Kidney (tissue), 13 donors: ENCODE measurements at regions not wholly inside any gene's neighbourhood (a gene's known extent, or its start where the extent isn't known, plus 50 kb on each side); places are given as distances from the start of the nearest gene placed in this dataset.

Source experiments
- DNase-seq, 5 donors: peaks; one replicate each; pipeline ENCODE4 v3.0.0-alpha.2; 2013 to 2020
- FAIRE-seq: peaks from 2 replicates; lab custom pipeline; 2012; peaks lifted over from hg19 to GRCh38; lab: Jason Lieb, UNC
- H3K27ac ChIP-seq, 2 donors: one replicate each; pipeline ENCODE4 v1.7.0; 2013; ENCODE audit warnings: low read depth in 2 of 2, low read length in 2 of 2, inconsistent platforms in 1 of 2
- H3K27me3 ChIP-seq: one replicate; pipeline ENCODE4 v1.7.1; 2013; ENCODE audit warnings: low read length, inconsistent platforms; ENCODE audit not compliant: control insufficient read depth, insufficient read depth
- H3K36me3 ChIP-seq, 3 donors: one replicate each; pipeline versions ENCODE4 v1.7.0 to v1.7.1; 2013; ENCODE audit warnings: low read length in 3 of 3, control low read depth in 1 of 3, inconsistent platforms in 1 of 3; ENCODE audit not compliant: insufficient read depth in 3 of 3, control insufficient read depth in 2 of 3
- H3K4me1 ChIP-seq, 3 donors: one replicate each; pipeline versions ENCODE4 v1.7.0 to v1.7.1; 2013; ENCODE audit warnings: low read length in 3 of 3, inconsistent platforms in 1 of 3, low read depth in 1 of 3; ENCODE audit not compliant: control insufficient read depth in 2 of 3, insufficient read depth in 2 of 3
- H3K4me3 ChIP-seq, 3 donors: one replicate each; pipeline versions ENCODE4 v1.7.0 to v1.8.1; 2013; ENCODE audit warnings: low read length in 3 of 3, control low read depth in 1 of 3, inconsistent platforms in 1 of 3
- H3K9ac ChIP-seq, 3 donors: one replicate each; pipeline versions ENCODE4 v1.7.0 to v1.7.1; 2013; ENCODE audit warnings: low read length in 3 of 3, control low read depth in 1 of 3, inconsistent platforms in 1 of 3
- H3K9me3 ChIP-seq, 3 donors: one replicate each; pipeline versions ENCODE4 v1.7.0 to v1.7.1; 2013; ENCODE audit warnings: low read length in 3 of 3, control low read depth in 1 of 3, inconsistent platforms in 1 of 3; ENCODE audit not compliant: control insufficient read depth in 2 of 3, insufficient read depth in 1 of 3
- intact Hi-C: fragments of 100-400 bp; cut with DNase I; formaldehyde crosslinking; loops from one replicate; pipeline ENCODE4 v1.11.1; 2022
- TF ChIP-seq, protein P1 (sequence below): IDR thresholded peaks from 3 replicates; pipeline ENCODE4 v1.5.1; 2012; ENCODE audit warnings: mild to moderate bottlenecking, moderate library complexity, borderline replicate concordance; ENCODE audit not compliant: insufficient read depth; ENCODE audit errors: extremely low read depth
- donor health status: control.
- donor health status: control.
- donor health status: control.
- donor health status: control.
- donor health status: control.
- donor health status: DM: yes; HTN: yes; CAD: no.
- donor health status: Normal renal cell carcinoma (clear cell type).

- no peak overlapping the region for H3K9ac ChIP-seq
- no peak overlapping the region for H3K4me3 ChIP-seq
- no peak for DNase-seq
- H3K27me3 ChIP-seq = no peaks in the 10 kb centered on the region
- H3K4me1 ChIP-seq = peaks cover 0 to 6% (median 4%) of the 10 kb centered on the region in 3 donors
- H3K36me3 ChIP-seq = peaks cover 0 to 4% (median 2%) of the 10 kb centered on the region in 3 donors
- no peaks in the 10 kb centered on the region for H3K9me3 ChIP-seq
- no peak for FAIRE-seq
- intact Hi-C loops = no loop called here
- TF ChIP-seq, protein P1, sequence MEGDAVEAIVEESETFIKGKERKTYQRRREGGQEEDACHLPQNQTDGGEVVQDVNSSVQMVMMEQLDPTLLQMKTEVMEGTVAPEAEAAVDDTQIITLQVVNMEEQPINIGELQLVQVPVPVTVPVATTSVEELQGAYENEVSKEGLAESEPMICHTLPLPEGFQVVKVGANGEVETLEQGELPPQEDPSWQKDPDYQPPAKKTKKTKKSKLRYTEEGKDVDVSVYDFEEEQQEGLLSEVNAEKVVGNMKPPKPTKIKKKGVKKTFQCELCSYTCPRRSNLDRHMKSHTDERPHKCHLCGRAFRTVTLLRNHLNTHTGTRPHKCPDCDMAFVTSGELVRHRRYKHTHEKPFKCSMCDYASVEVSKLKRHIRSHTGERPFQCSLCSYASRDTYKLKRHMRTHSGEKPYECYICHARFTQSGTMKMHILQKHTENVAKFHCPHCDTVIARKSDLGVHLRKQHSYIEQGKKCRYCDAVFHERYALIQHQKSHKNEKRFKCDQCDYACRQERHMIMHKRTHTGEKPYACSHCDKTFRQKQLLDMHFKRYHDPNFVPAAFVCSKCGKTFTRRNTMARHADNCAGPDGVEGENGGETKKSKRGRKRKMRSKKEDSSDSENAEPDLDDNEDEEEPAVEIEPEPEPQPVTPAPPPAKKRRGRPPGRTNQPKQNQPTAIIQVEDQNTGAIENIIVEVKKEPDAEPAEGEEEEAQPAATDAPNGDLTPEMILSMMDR = no peak
- no peak overlapping the region for H3K27ac ChIP-seq
Measured at GRCh38 chr20:19812056-19812455, 54.0 kb downstream of the RIN2 start.

DNA sequence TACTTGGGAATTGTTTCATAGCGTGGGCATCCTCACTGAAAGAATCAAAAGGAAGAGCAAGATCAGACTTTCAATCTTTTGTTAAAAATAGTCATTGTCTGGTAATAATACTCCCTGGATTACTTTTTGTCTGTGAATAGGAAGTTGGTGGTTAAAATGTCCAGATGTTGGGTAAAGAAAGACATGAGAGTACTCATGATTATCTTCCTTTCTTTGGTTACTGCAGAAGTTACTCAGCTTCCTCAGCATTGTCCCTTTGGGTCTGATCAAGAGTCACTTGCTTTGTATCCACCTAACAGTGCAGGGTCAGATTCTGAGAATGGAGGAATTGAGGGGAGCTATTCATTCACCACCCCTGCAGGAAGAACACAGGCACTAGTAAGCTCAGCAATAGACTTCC is 54.6 kb downstream of the RIN2 start:
- DNase-seq (no peak), FAIRE-seq (no peak)
- peaks cover 0 to 4% (median 4%) of the 10 kb centered on the region in 3 donors for H3K4me1 ChIP-seq
- TF ChIP-seq, protein P1 = no peak
- H3K27ac ChIP-seq = no peak overlapping the region
- H3K9ac ChIP-seq = no peak overlapping the region
- intact Hi-C loops = no loop called here
- no peaks in the 10 kb centered on the region for H3K9me3 ChIP-seq
- H3K4me3 ChIP-seq = no peak overlapping the region
- no peaks in the 10 kb centered on the region for H3K27me3 ChIP-seq
- H3K36me3 ChIP-seq = peaks cover 0 to 4% (median 2%) of the 10 kb centered on the region in 3 donors

DNA sequence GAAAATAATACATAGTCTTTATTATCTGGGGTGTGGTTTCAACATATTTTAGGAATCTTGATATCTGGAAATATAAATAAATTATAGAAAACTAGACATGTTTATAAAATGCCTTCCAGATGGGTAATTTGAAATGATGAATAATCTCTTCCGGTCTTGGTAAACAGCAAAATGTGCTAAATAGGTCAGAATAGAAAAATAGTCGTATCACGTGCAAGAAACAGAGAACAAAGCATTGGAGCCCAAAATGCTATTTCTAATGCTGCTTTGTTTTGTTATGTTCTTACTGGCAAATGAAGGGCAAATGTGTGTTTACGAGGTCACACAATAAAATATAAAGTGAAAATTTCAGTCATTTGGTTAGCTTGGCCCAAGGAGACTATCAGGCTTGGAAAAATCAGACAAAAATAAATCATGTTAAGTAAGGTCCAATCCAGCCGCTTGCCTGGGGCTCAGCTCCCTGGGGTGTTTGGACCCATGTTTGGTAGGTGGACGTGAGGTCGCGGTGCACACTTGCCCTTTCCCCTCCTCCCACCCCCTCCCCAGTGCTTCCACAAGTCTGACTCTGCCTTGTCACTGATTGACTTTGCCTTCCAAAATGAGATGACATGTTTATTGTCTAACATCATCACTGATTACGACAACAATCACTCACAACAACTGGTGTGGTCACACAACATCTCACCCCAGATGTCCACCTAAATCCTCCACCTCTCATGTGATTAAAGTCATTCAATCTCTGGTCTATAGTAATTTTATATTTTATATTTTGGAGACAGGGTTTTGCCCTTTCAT is 56.0 kb downstream of the RIN2 start:
- Histone ChIP-seq H3K36me3 (peaks cover 0 to 4% (median 2%) of the 10 kb centered on the region in 3 donors), H3K9me3 (no peaks in the 10 kb centered on the region), H3K4me3 (no peak overlapping the region), H3K4me1 (peaks cover 0 to 4% (median 4%) of the 10 kb centered on the region in 3 donors), H3K27me3 (no peaks in the 10 kb centered on the region), H3K9ac (no peak overlapping the region), H3K27ac (no peak overlapping the region)
- intact Hi-C loops = no loop called here
- TF ChIP-seq, protein P1 = no peak
- FAIRE-seq = no peak
- DNase-seq = no peak
